HEK293 (cell line): ENCODE measurements at regions not wholly inside any gene's neighbourhood (a gene's known extent, or its start where the extent isn't known, plus 50 kb on each side); places are given as distances from the start of the nearest gene placed in this dataset.
A peak's percentile ranks its signal among the peaks of the same experiment; 100 is the strongest.

Experiments
- CTCF ChIA-PET: fragments of 350-600 bp; formaldehyde crosslinking; extraction: SDS; loops from one replicate; lab custom pipeline; 2021; ENCODE audit warnings: antibody characterized with exemption; lab: Yijun Ruan, JAX
- POLR2A ChIA-PET: fragments of 300-600 bp; formaldehyde crosslinking; extraction: SDS; loops from one replicate; lab custom pipeline; 2020; ENCODE audit warnings: antibody characterized with exemption, inconsistent platforms; lab: Yijun Ruan, JAX
- H3K27ac ChIP-seq: fragments of 200-500 bp; sonication (Bioruptor generic); 2 replicates; pipeline ENCODE4 v1.5.1; 2014; ENCODE audit warnings: low read depth, low read length, control low read depth, inconsistent platforms; ENCODE audit errors: extremely low read depth
- H3K36me3 ChIP-seq, 2 experiments: fragments of 200-500 bp in 1 of 2; sonication (Bioruptor generic) in 1 of 2; 1 replicate in 1 of 2; 2 replicates in 1 of 2; pipeline ENCODE4 v1.5.1; 2014 to 2017; ENCODE audit warnings: inconsistent platforms in 2 of 2, low read length in 2 of 2; ENCODE audit not compliant: control insufficient read depth in 2 of 2, insufficient read depth in 1 of 2
- H3K4me1 ChIP-seq: fragments of 200-500 bp; sonication (Bioruptor generic); 2 replicates; pipeline ENCODE4 v1.5.1; 2014; ENCODE audit warnings: mild to moderate bottlenecking, low read length, inconsistent platforms; ENCODE audit not compliant: control insufficient read depth, insufficient read depth
- H3K4me3 ChIP-seq: 2 replicates; pipeline ENCODE4 v1.5.1; 2011; ENCODE audit warnings: low read depth, mild to moderate bottlenecking, control low read depth, low read length, moderate library complexity
- H3K9me3 ChIP-seq: fragments of 200-500 bp; sonication (Bioruptor generic); 2 replicates; pipeline ENCODE4 v1.5.1; 2014; ENCODE audit warnings: low read depth, low read length, inconsistent platforms; ENCODE audit not compliant: control insufficient read depth, insufficient read depth
- EGR2 ChIP-seq: fragments of 450-650 bp; formaldehyde crosslinking; IDR thresholded peaks from 2 replicates; pipeline ENCODE4 v1.5.1; 2016; ENCODE audit warnings: low read depth, missing biosample characterization, missing genetic modification characterization
- PBX3 ChIP-seq: sonication (generic); formaldehyde crosslinking; IDR thresholded peaks from 2 replicates; pipeline ENCODE4 v1.8.1; 2022; ENCODE audit warnings: mild to moderate bottlenecking, moderate library complexity, missing genetic modification reagents
- SP2 ChIP-seq: fragments of 450-650 bp; formaldehyde crosslinking; IDR thresholded peaks from 2 replicates; pipeline ENCODE4 v1.5.1; 2016; ENCODE audit warnings: missing biosample characterization, missing genetic modification characterization
- ZBTB17 ChIP-seq: fragments of 450-650 bp; formaldehyde crosslinking; IDR thresholded peaks from 2 replicates; pipeline ENCODE4 v1.5.1; 2016; ENCODE audit warnings: missing biosample characterization, missing genetic modification characterization
- ZBTB21 ChIP-seq: fragments of 450-650 bp; formaldehyde crosslinking; IDR thresholded peaks from 2 replicates; pipeline ENCODE4 v1.5.1; 2017; ENCODE audit warnings: missing biosample characterization, missing genetic modification characterization
- ZFHX2 ChIP-seq: fragments of 450-650 bp; formaldehyde crosslinking; conservative IDR thresholded peaks from 2 replicates; pipeline ENCODE4 v1.5.1; 2016; ENCODE audit warnings: missing biosample characterization, missing genetic modification characterization
- ZNF155 ChIP-seq: fragments of 450-650 bp; formaldehyde crosslinking; IDR thresholded peaks from 2 replicates; pipeline ENCODE4 v1.5.1; 2016; ENCODE audit warnings: missing biosample characterization, missing genetic modification characterization
- ZNF175 ChIP-seq: fragments of 450-650 bp; formaldehyde crosslinking; IDR thresholded peaks from 2 replicates; pipeline ENCODE4 v1.5.1; 2016; ENCODE audit warnings: missing biosample characterization, missing genetic modification characterization
- ZNF19 ChIP-seq: fragments of 450-650 bp; formaldehyde crosslinking; IDR thresholded peaks from 2 replicates; pipeline ENCODE4; 2016; ENCODE audit warnings: missing biosample characterization, missing genetic modification characterization, low read depth
- ZNF2 ChIP-seq: fragments of 450-650 bp; formaldehyde crosslinking; IDR thresholded peaks from 2 replicates; pipeline ENCODE4 v1.5.1; 2016; ENCODE audit warnings: missing biosample characterization, missing genetic modification characterization
- ZNF449 ChIP-seq: fragments of 450-650 bp; formaldehyde crosslinking; IDR thresholded peaks from 2 replicates; pipeline ENCODE4 v1.5.1; 2017; ENCODE audit warnings: missing biosample characterization, mild to moderate bottlenecking, missing genetic modification characterization, moderate library complexity
- ZNF514 ChIP-seq: fragments of 450-650 bp; formaldehyde crosslinking; IDR thresholded peaks from 2 replicates; pipeline ENCODE4 v1.5.1; 2016; ENCODE audit warnings: missing biosample characterization, missing genetic modification characterization
- ZNF585B ChIP-seq: fragments of 450-650 bp; formaldehyde crosslinking; IDR thresholded peaks from 2 replicates; pipeline ENCODE4 v1.5.1; 2016; ENCODE audit warnings: missing biosample characterization, missing genetic modification characterization
- ZNF621 ChIP-seq: fragments of 450-650 bp; formaldehyde crosslinking; IDR thresholded peaks from 2 replicates; pipeline ENCODE4 v1.5.1; 2017; ENCODE audit warnings: missing biosample characterization, missing genetic modification characterization
- ZNF658 ChIP-seq: fragments of 450-650 bp; formaldehyde crosslinking; IDR thresholded peaks from 2 replicates; pipeline ENCODE4; 2016; ENCODE audit warnings: missing biosample characterization, missing genetic modification characterization
- ZXDB ChIP-seq: fragments of 450-650 bp; formaldehyde crosslinking; IDR thresholded peaks from 2 replicates; pipeline ENCODE4 v1.5.1; 2016; ENCODE audit warnings: missing biosample characterization, missing genetic modification characterization
- TF ChIP-seq, protein P1 (sequence below): fragments of 450-650 bp; formaldehyde crosslinking; IDR thresholded peaks from 2 replicates; pipeline ENCODE4 v1.5.1; 2016; ENCODE audit warnings: missing biosample characterization, missing genetic modification characterization
- TF ChIP-seq, protein P2 (sequence below): fragments of 450-650 bp; formaldehyde crosslinking; IDR thresholded peaks from 2 replicates; pipeline ENCODE4 v1.5.1; 2016; ENCODE audit warnings: missing biosample characterization, missing genetic modification characterization
- TF ChIP-seq, protein P3 (sequence below): fragments of 450-650 bp; formaldehyde crosslinking; IDR thresholded peaks from 2 replicates; pipeline ENCODE4 v1.5.1; 2016; ENCODE audit warnings: missing biosample characterization, missing genetic modification characterization

GRCh38 chr3:132090921-132091320 is 56.1 kb upstream of the CPNE4 start:
- Histone ChIP-seq H3K27ac (no peak overlapping the region), H3K9me3 (no peaks in the 10 kb centered on the region), H3K36me3 (no peaks in the 10 kb centered on the region), H3K4me1 (no peaks in the 10 kb centered on the region), H3K4me3 (no peak overlapping the region)
- ChIA-PET CTCF (no interaction called here), POLR2A (no interaction called here)
- TF ChIP-seq PBX3 (CRISPR knock-in tag) (no peak), EGR2 (tag by site-specific recombination) (peak; percentile 74), ZNF155 (tag by site-specific recombination) (no peak), SP2 (no peak), ZFHX2 (tag by site-specific recombination) (peak; percentile 58)

GRCh38 chr3:132116601-132117000 is 81.8 kb upstream of the CPNE4 start:
- Histone ChIP-seq H3K4me3 (no peak overlapping the region), H3K4me1 (no peaks in the 10 kb centered on the region)
- no peak for TF ChIP-seq ZXDB (tag by site-specific recombination)
- no peak for TF ChIP-seq ZNF175 (tag by site-specific recombination)
- TF ChIP-seq ZFHX2 (tag by site-specific recombination) = no peak
- TF ChIP-seq ZNF621 (tag by site-specific recombination) = no peak
- TF ChIP-seq, protein P1, sequence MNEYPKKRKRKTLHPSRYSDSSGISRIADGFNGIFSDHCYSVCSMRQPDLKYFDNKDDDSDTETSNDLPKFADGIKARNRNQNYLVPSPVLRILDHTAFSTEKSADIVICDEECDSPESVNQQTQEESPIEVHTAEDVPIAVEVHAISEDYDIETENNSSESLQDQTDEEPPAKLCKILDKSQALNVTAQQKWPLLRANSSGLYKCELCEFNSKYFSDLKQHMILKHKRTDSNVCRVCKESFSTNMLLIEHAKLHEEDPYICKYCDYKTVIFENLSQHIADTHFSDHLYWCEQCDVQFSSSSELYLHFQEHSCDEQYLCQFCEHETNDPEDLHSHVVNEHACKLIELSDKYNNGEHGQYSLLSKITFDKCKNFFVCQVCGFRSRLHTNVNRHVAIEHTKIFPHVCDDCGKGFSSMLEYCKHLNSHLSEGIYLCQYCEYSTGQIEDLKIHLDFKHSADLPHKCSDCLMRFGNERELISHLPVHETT (tag by site-specific recombination) = no peak
- TF ChIP-seq, protein P2, sequence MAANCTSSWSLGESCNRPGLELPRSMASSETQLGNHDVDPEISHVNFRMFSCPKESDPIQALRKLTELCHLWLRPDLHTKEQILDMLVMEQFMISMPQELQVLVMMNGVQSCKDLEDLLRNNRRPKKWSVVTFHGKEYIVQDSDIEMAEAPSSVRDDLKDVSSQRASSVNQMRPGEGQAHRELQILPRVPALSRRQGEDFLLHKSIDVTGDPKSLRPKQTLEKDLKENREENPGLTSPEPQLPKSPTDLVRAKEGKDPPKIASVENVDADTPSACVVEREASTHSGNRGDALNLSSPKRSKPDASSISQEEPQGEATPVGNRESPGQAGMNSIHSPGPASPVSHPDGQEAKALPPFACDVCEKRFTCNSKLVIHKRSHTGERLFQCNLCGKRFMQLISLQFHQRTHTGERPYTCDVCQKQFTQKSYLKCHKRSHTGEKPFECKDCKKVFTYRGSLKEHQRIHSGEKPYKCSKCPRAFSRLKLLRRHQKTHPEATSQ (tag by site-specific recombination) = no peak
- TF ChIP-seq ZNF658 (tag by site-specific recombination) = no peak
- no peak for TF ChIP-seq ZNF449 (tag by site-specific recombination)
- TF ChIP-seq ZNF19 (tag by site-specific recombination) = no peak
- no peak for TF ChIP-seq ZBTB21 (tag by site-specific recombination)
- no peak for TF ChIP-seq ZNF2 (tag by site-specific recombination)
- TF ChIP-seq, all 188 proteins: peak for 0
- no peak overlapping the region for H3K27ac ChIP-seq
- H3K9me3 ChIP-seq = no peaks in the 10 kb centered on the region
- no peaks in the 10 kb centered on the region for H3K36me3 ChIP-seq
- ChIA-PET POLR2A (no interaction called here), CTCF (no interaction called here)

GRCh38 chr3:132117642-132118041 is 82.8 kb upstream of the CPNE4 start:
- Histone ChIP-seq H3K4me1 (no peaks in the 10 kb centered on the region), H3K27ac (no peak overlapping the region), H3K4me3 (no peak overlapping the region), H3K36me3 (no peaks in the 10 kb centered on the region), H3K9me3 (no peaks in the 10 kb centered on the region)
- POLR2A ChIA-PET = no interaction called here
- TF ChIP-seq ZNF514 = no peak
- no peak for TF ChIP-seq ZFHX2 (tag by site-specific recombination)
- TF ChIP-seq ZBTB17 = no peak
- TF ChIP-seq, protein P3, sequence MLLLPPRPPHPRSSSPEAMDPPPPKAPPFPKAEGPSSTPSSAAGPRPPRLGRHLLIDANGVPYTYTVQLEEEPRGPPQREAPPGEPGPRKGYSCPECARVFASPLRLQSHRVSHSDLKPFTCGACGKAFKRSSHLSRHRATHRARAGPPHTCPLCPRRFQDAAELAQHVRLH = no peak
- TF ChIP-seq ZNF585B (tag by site-specific recombination) = no peak
- CTCF ChIA-PET = no interaction called here
